ENCODE measurements at regions not wholly inside any gene's neighbourhood (a gene's known extent, or its start where the extent isn't known, plus 50 kb on each side); places are given as distances from the start of the nearest gene placed in this dataset.

DNA sequence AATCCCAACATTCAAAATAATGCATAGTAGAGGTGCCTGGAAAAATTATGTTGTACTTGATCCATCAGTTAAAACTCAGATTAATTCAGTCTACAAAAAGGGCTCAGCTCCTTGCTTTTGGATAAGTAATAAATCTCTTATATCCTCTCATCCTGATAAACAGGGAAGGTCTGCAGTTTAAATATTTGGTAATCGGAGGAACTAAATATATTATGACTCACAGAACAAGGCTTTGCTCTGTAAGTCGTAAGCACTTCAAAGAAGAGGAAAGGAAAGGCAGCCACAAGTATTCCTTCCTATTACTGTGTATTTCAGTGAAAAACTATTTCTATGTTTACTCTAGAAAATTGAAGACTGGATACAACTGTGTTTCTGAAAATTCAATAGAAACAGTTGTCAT lies 757.9 kb downstream of the CDY2B start:
- Mint-ChIP-seq H3K4me1 (no peaks in the 10 kb centered on the region), H3K9me3 (peaks cover 0 to 9% (median 0%) of the 10 kb centered on the region in 6 donors), H3K36me3 (peaks cover 0 to 3% (median 0%) of the 10 kb centered on the region in 3 donors), H3K27ac (no peak overlapping the region), H3K4me3 (no peak overlapping the region), H3K27me3 (ENCODE audit: low read depth in 3 of 3) (no peaks in the 10 kb centered on the region)
- DNase-seq, result no peak

DNA sequence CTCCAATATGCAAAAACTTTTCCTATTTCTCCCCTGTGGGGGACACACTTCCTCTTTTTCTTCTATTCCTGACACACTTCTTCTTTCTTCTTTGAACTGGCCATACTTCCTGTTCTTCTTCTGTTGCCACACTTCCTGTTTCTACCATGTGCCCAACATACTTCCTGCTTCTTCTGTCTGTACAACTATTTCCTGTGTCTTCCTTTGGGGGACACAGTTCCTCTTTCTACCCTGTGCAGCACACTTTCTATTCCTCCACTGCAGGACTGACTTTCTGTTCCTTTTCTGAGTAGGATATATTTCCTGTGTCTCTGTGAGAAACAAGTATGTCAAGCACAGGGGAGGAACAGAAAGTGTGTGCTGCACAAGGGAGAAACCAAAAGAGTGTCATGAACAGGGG lies 794.7 kb downstream of the CDY2B start:
- no peak overlapping the region for H3K4me3 Mint-ChIP-seq
- no peak for DNase-seq
- peaks cover 0 to 2% (median 0%) of the 10 kb centered on the region in 6 donors for H3K9me3 Mint-ChIP-seq
- H3K4me1 Mint-ChIP-seq, result no peaks in the 10 kb centered on the region
- H3K27me3 Mint-ChIP-seq (ENCODE audit: low read depth in 3 of 3), result no peaks in the 10 kb centered on the region
- H3K27ac Mint-ChIP-seq, result no peak overlapping the region
- no peaks in the 10 kb centered on the region for H3K36me3 Mint-ChIP-seq

DNA sequence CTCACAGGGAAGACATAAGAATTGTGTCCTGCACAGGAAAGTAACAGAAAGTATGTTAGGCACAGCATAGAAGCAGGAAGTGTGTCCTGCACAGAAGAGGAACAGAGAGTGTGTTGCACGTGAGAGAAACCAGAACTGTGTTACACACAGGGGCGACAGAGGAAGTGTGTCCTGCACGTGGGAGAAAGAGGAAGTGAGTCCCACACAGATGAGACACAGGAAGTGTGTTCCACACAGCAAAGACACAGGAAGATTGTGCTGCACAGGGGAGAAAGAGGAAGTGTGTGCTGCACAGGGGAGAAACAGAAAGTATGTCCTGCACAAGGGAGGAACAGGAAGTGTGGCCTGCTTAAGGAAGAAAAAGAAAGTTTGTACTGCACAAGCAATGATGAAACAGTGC lies 800.1 kb downstream of the CDY2B start:
- H3K27ac Mint-ChIP-seq, result no peak overlapping the region
- no peaks in the 10 kb centered on the region for H3K4me1 Mint-ChIP-seq
- peak overlapping the region in 1 of 5 donors; percentile 49 for H3K4me3 Mint-ChIP-seq
- peaks cover 0 to 41% (median 0%) of the 10 kb centered on the region in 6 donors for H3K9me3 Mint-ChIP-seq
- H3K36me3 Mint-ChIP-seq, result peaks cover 0 to 7% (median 0%) of the 10 kb centered on the region in 3 donors
- peaks cover 0 to 6% (median 0%) of the 10 kb centered on the region in 3 donors for H3K27me3 Mint-ChIP-seq (ENCODE audit: low read depth in 3 of 3)
- DNase-seq, result no peak

DNA sequence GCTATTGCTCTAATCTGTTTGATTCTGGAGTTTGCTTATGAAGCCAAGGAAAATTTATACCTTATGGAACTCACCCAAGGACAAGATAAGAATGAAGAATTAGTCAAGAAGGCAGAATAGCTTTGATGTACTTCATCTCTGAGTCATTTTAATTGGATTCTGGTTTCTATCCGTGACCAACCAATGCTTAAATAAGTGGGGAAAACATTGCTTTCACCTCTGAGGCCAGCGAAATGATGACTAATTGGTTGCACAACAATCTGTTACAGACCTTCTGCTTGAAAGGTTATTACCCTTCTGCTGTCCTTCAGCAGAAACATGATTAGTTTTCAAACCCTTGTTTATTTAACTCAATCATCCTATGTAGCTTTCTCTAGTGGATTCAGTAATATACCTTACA lies 812.7 kb downstream of the CDY2B start:
- no peak for DNase-seq
- Mint-ChIP-seq H3K27me3 (ENCODE audit: low read depth in 3 of 3) (no peaks in the 10 kb centered on the region), H3K36me3 (peaks cover 0 to 11% (median 0%) of the 10 kb centered on the region in 3 donors), H3K9me3 (peaks cover 0 to 15% (median 0%) of the 10 kb centered on the region in 6 donors), H3K4me3 (no peak overlapping the region), H3K27ac (no peak overlapping the region), H3K4me1 (no peaks in the 10 kb centered on the region)

DNA sequence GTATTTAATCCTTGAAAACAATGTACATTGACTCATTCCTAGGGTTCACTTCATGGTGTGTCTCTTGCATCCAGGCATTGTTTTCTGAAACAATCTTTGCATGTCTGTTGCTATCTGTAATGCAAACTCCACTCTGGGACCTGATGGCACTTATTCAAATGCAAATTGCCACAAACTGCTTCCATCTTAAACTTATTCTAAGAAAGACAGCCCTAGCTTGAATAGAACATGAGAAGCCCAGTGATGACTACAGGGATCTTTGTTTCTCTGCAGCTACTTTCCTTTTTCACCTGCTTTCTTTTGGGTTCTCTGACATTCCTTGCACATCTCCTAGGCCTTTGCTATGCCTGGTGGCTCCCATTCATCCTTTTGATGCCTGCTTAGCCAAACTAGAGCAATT lies 827.0 kb downstream of the CDY2B start:
- no peak for DNase-seq
- no peaks in the 10 kb centered on the region for H3K27me3 Mint-ChIP-seq (ENCODE audit: low read depth in 3 of 3)
- H3K27ac Mint-ChIP-seq, result no peak overlapping the region
- H3K9me3 Mint-ChIP-seq, result peaks cover 0 to 2% (median 0%) of the 10 kb centered on the region in 6 donors
- H3K4me1 Mint-ChIP-seq, result no peaks in the 10 kb centered on the region
- no peaks in the 10 kb centered on the region for H3K36me3 Mint-ChIP-seq
- H3K4me3 Mint-ChIP-seq, result no peak overlapping the region

DNA sequence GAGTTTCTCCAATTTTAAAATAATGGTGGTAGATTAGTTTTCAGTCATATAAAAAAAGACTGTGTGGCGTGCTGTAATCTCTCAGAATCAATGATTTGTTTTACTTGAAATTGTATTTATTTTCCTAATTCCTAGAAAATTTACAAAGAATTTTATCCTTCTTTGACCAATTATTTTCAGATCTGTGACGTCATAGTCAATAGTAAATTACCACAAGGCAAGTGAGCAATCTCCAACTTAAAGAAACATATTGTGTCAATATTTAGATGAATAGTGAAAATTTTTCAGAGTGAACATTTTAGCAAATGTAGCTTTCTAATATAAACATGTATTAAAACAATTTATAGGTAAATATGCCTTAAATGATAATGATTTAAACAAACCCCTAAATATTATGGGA lies 829.6 kb downstream of the CDY2B start:
- peaks cover 0 to 2% (median 0%) of the 10 kb centered on the region in 6 donors for H3K9me3 Mint-ChIP-seq
- no peaks in the 10 kb centered on the region for H3K36me3 Mint-ChIP-seq
- H3K27me3 Mint-ChIP-seq (ENCODE audit: low read depth in 3 of 3), result no peaks in the 10 kb centered on the region
- no peak overlapping the region for H3K27ac Mint-ChIP-seq
- no peaks in the 10 kb centered on the region for H3K4me1 Mint-ChIP-seq
- DNase-seq, result no peak
- H3K4me3 Mint-ChIP-seq, result no peak overlapping the region

DNA sequence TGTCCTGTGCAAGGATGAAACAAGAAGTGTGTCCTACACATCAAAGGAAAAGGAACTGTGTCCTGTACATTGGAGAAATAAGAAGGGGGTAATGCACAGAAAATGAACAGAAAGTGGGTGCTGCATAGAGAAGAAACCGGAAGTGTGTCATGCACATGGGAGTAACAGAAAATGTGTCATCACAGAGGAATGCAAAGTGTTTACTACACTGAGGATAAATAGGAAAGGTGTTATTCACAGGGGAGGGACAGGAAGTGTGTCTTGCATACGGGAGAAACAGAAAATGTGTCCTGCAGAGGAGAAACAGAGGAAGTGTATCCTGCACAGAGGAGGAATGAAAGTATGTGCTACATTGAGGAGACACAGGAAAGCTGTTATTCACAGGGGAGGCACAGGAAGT lies 834.9 kb downstream of the CDY2B start:
- Mint-ChIP-seq H3K36me3 (no peaks in the 10 kb centered on the region), H3K4me3 (no peak overlapping the region), H3K27ac (no peak overlapping the region), H3K27me3 (ENCODE audit: low read depth in 3 of 3) (peaks cover 0 to 3% (median 0%) of the 10 kb centered on the region in 3 donors), H3K4me1 (no peaks in the 10 kb centered on the region), H3K9me3 (peaks cover 0 to 12% (median 0%) of the 10 kb centered on the region in 6 donors)
- DNase-seq, result no peak

DNA sequence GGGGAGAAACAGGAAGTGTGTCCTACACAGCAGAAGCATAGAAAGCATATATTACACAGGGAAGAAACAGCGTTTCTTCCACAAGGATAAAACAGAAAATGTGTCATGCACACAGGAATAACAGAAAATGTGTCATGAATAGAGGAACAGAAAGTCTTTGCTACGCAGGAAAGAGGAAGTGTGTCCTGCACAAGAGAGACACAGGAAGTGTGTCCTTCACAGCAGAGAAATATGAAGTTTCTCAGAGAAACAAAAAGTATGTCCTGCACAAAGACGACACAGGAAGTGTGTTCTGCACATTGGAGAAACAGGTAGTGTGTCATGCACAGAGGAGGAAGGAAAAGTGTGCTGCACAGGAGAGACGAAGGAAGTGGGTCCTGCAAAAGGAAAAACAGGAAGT lies 835.3 kb downstream of the CDY2B start:
- H3K36me3 Mint-ChIP-seq, result no peaks in the 10 kb centered on the region
- H3K27me3 Mint-ChIP-seq (ENCODE audit: low read depth in 3 of 3), result peaks cover 0 to 3% (median 0%) of the 10 kb centered on the region in 3 donors
- peaks cover 0 to 12% (median 0%) of the 10 kb centered on the region in 6 donors for H3K9me3 Mint-ChIP-seq
- H3K27ac Mint-ChIP-seq, result no peak overlapping the region
- no peak for DNase-seq
- H3K4me3 Mint-ChIP-seq, result no peak overlapping the region
- no peaks in the 10 kb centered on the region for H3K4me1 Mint-ChIP-seq

DNA sequence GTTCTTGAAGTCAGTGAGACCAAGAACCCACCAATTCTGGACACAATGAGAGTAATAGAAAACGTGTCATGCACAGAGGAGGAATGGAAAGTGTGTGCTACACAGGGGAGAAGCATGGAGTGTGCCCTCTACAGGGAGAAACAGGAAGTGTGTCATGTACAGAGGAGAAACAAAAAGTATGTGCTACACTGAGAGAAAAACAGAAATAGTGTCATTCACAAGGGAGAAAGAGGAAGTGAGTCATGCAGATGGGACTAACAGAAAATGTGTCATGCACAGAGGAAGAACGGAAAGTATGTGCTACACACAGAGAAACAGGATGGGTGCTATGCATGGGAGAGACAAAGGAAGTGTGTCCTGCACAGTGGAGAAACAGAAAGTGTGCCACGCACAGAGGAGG lies 835.7 kb downstream of the CDY2B start:
- Mint-ChIP-seq H3K27ac (no peak overlapping the region), H3K36me3 (no peaks in the 10 kb centered on the region), H3K4me3 (no peak overlapping the region), H3K4me1 (no peaks in the 10 kb centered on the region), H3K27me3 (ENCODE audit: low read depth in 3 of 3) (peaks cover 0 to 3% (median 0%) of the 10 kb centered on the region in 3 donors), H3K9me3 (peaks cover 0 to 12% (median 0%) of the 10 kb centered on the region in 6 donors)
- DNase-seq, result no peak

DNA sequence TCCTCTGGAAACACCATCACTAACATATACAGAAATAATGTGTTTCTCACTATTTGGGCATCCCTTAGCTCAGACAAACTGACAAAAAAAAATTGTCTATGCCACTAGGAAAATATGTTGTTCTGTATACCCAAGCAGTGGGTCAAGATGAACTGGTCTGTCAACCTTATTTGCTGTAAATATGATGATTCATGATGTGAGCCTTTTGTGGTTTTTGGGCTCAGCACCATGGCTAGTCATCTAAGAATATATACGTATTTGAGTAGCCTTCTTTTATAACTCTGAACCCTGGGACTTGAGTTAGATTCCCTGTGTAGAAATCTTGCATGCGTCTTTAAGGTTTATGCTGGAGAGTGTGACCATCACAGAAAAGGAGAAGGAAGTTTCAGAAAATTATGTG lies 841.6 kb downstream of the CDY2B start:
- no peak for DNase-seq
- H3K36me3 Mint-ChIP-seq, result no peaks in the 10 kb centered on the region
- H3K27me3 Mint-ChIP-seq (ENCODE audit: low read depth in 3 of 3), result peaks cover 0 to 3% (median 0%) of the 10 kb centered on the region in 3 donors
- no peak overlapping the region for H3K27ac Mint-ChIP-seq
- H3K4me3 Mint-ChIP-seq, result no peak overlapping the region
- H3K9me3 Mint-ChIP-seq, result peaks cover 0 to 12% (median 0%) of the 10 kb centered on the region in 6 donors
- no peaks in the 10 kb centered on the region for H3K4me1 Mint-ChIP-seq

DNA sequence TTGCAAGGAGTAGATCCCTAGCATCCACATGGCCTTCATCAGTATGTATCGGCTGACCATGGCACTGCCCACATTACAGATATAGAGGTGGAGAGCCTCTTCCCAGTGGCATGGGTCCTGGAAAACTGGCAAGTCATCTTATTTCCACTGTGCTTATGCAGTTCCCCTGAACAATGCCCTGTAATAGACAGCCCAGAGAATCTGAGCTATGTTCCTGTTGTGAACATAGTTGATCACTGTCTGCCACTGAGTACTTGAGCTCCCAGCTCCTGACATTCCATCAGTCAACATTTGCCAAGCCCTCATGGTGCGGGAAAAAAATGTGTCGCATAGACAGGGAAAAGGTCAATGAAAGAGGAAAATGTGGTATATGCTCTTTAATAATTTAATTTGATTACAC lies 861.9 kb downstream of the CDY2B start:
- DNase-seq, result no peak
- Mint-ChIP-seq H3K9me3 (peaks cover 0 to 7% (median 0%) of the 10 kb centered on the region in 6 donors), H3K4me3 (no peak overlapping the region), H3K4me1 (no peaks in the 10 kb centered on the region), H3K36me3 (no peaks in the 10 kb centered on the region), H3K27ac (no peak overlapping the region), H3K27me3 (ENCODE audit: low read depth in 3 of 3) (no peaks in the 10 kb centered on the region)

DNA sequence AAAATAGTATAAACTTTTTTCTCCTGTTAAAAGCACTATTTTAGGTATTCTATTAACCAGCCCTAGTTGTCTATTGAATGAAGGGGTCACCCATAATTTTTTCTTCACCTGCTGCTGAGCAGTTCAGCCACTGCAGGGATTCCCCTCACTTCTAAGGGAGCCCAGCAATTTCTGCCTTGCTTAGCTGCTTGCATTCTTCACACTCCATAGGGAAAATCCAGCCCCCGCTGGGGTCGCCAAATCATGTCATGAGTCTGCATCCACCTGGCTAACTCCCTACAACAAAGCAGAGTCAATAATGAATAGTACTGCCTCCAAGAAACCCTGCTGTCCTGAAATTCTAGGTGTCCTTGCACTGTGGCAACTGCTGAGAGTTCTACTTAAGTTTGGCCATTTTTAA lies 886.5 kb downstream of the CDY2B start:
- no peak overlapping the region for H3K27ac Mint-ChIP-seq
- no peaks in the 10 kb centered on the region for H3K36me3 Mint-ChIP-seq
- no peak for DNase-seq
- H3K9me3 Mint-ChIP-seq, result peaks cover 0 to 17% (median 0%) of the 10 kb centered on the region in 6 donors
- no peak overlapping the region for H3K4me3 Mint-ChIP-seq
- no peaks in the 10 kb centered on the region for H3K4me1 Mint-ChIP-seq
- peaks cover 0 to 1% (median 0%) of the 10 kb centered on the region in 3 donors for H3K27me3 Mint-ChIP-seq (ENCODE audit: low read depth in 3 of 3)

DNA sequence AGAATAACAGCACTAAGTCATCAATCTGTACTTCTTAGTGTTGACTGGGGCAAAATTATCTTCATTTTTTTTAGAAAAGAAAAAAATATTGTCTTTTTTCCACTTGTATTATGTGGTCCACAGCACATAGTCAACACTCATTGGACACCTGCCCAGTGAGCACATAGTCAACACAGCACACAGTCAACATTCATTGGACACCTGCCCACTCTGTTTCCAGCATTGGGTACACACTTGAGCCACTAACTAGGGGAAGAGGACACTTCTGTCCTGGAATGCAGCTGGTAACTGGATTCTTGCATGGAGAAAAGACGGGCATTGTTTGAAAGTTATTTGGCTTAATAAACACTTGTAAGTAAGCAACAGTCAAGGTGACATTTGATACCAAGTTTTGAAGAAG lies 898.2 kb downstream of the CDY2B start:
- H3K9me3 Mint-ChIP-seq, result peaks cover 0 to 7% (median 0%) of the 10 kb centered on the region in 6 donors
- H3K4me1 Mint-ChIP-seq, result no peaks in the 10 kb centered on the region
- peaks cover 0 to 2% (median 0%) of the 10 kb centered on the region in 3 donors for H3K27me3 Mint-ChIP-seq (ENCODE audit: low read depth in 3 of 3)
- no peak for DNase-seq
- no peak overlapping the region for H3K4me3 Mint-ChIP-seq
- H3K27ac Mint-ChIP-seq, result no peak overlapping the region
- H3K36me3 Mint-ChIP-seq, result no peaks in the 10 kb centered on the region

DNA sequence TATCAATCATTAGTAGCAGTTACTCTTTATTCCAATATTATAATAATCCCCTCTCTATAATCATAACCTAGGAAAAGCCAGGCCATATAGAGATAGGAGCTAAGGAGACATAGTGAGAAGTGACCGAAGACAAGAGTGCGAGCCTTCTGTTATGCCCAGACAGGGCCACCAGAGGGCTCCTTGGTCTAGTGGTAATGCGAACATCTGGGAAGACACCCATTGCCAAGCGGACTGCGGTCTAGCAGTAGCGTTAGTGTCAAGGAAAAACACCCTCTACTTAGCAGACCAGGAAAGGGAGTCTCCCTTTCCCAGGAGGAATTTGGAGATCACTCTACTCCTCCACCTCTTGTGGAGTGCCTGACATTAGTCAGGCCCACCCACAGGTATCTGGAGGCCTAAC lies 920.9 kb downstream of the CDY2B start:
- Mint-ChIP-seq H3K27me3 (ENCODE audit: low read depth in 3 of 3) (no peaks in the 10 kb centered on the region), H3K27ac (no peak overlapping the region), H3K4me1 (no peaks in the 10 kb centered on the region), H3K36me3 (no peaks in the 10 kb centered on the region), H3K4me3 (no peak overlapping the region), H3K9me3 (peaks cover 0 to 7% (median 0%) of the 10 kb centered on the region in 6 donors)
- no peak for DNase-seq

DNA sequence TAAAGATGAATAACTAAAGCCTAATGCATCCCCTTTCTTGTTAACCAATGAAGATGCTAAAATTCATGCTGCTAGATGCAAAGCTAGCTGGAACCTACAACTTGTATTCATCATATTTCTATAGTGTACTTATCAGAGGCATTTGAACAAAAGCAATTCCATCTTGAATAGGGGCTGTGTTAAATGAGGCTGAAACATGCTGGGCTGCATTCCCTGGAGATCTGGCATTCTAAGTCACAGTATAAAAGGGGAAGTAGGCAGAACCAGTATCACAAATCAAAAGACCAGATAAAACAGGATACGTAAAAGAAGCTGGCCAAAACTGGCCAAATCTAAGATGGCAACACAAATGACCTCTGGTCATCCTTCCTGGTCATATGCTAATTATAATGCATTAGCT lies 932.8 kb downstream of the CDY2B start:
- Mint-ChIP-seq H3K27ac (no peak overlapping the region), H3K4me3 (no peak overlapping the region), H3K9me3 (peaks cover 0 to 8% (median 0%) of the 10 kb centered on the region in 6 donors), H3K4me1 (no peaks in the 10 kb centered on the region), H3K36me3 (no peaks in the 10 kb centered on the region), H3K27me3 (ENCODE audit: low read depth in 3 of 3) (no peaks in the 10 kb centered on the region)
- DNase-seq, result no peak

Measured in immature natural killer cell (primary cell).